ENCODE measurements at regions not wholly inside any gene's neighbourhood (a gene's known extent, or its start where the extent isn't known, plus 50 kb on each side); places are given as distances from the start of the nearest gene placed in this dataset.

DNA sequence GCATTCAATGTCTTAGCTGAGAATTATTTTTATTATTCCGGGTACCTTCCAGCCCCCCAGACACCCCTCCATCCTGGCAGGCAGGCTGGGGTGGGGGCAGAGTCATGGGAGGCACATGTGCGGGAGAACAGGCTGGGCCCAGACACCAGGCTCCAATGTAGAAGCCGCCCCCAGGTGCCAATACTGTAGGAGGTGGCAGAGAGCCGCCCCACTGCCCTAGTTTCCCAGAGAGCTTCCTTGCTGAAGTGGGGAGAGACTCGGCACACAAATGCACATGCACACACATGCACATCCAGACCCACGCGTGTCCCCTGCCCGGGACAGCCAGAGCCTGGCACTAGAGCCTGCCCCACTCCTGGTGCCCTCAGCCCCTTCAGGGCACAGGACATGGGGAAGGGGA is 98.4 kb upstream of the LINGO1 start:
- no peak for DNase-seq

DNA sequence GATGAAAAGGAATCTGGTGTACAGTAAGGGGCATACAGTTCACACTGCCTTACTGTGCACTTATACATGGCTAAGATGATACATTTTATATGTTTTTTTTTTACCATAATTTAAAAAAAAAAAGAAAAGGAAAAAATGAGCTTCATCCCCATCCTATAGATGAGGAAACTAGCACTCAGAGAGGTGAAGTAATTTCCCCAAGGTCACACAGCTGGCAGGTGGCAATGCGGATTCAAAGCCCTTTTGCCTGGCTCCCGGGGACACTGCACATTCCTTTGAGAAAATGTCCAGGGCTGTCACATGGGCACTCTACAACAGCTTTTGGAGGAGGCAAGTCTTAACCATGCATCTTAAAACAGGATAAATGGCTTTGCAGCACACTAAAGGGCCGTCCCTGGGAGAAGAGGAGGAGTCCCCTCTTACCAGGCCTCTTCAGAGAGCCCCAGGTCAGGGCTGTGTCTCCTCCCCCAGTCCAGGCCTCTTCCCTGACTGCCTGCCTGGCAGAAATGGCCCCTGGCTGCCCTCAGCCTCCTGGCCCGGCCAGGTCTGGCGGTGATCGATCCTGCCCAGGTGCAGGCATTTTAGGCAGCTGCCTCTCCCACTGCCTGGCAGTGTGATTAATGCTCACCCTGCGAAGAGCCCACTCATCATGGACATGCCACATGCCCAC is 95.1 kb upstream of the LINGO1 start:
- no peak for DNase-seq

DNA sequence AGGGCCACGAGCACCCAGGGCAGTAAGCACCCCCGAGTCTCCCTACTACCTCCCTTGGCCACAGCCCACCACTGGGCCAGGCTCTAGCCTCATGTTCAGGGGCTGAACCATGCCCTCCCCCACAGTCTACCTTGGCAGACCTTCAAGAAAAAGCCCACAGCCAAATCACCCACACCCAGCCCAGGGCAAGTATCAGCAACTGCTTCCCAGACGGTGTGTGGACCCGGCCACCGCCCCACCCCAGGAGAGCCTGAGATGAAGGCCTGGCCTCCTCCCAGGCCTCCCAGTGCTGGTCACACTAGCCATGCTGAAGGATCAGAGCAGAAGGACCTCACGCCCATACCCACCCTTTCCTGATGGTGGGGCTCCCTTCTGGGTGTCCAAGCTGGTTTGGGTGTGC is 92.0 kb upstream of the LINGO1 start:
- no peak for DNase-seq

DNA sequence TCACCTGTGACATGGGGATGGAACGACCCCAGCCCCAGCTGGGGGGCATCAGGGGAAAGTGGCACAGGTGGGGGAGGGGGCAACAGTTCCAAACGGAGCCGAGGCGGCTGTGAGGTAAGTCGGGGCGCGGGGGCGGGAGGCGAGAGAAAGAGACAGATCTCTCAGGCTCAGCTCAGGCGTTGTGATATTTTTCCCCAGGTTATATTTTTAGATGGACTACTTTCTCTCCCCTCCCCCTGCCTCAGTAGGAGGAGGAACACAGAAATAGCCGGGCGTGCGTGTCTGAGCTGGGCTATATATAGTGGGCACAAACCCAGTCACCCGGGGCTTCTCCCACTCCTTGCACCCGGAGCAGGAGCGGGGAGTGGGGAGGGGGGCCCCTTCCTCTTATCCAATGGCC is 91.0 kb upstream of the LINGO1 start:
- DNase-seq, result no peak

GRCh38 chr15:77722759-77723460 is 90.2 kb upstream of the LINGO1 start:
- DNase-seq, result no peak

DNA sequence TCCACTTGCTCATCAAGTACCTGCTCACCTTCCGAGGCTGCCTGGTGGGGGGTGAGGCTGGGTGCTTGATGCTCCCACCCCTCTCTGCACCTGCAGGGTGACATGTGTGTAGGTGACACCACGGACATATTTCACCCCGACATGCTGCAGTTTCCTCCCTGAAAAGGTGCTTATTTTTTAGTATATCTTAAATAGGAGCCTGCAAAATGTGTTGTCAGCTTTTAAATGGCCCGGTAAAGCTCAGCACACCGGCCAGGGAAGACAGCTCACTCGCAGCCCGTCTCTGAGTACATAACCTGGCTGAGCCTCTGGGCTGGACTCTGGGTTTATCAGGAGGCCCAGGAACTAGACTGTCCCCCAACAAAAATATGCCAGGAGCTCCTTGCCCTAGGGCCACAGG is 89.3 kb upstream of the LINGO1 start:
- DNase-seq, result no peak

DNA sequence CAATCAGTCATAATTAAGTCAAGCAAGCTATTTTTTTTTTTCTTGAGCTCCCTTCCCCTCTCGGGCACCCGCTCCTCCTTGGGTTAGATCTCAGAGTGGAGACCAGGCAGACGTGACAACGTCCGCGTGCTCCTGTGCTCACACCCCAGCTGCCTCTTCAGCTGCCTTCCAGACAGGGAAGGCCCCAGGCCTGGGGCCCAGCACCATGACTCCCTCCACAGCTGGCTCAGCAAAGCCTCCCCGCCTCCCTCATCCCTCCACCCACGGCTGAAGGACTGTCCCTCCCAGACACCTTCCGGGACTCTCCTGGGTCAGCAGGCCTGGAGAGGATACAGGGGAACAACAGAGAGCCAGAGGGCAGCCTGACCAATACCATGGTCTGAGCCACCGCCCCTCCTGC is 87.9 kb upstream of the LINGO1 start:
- DNase-seq, result no peak

DNA sequence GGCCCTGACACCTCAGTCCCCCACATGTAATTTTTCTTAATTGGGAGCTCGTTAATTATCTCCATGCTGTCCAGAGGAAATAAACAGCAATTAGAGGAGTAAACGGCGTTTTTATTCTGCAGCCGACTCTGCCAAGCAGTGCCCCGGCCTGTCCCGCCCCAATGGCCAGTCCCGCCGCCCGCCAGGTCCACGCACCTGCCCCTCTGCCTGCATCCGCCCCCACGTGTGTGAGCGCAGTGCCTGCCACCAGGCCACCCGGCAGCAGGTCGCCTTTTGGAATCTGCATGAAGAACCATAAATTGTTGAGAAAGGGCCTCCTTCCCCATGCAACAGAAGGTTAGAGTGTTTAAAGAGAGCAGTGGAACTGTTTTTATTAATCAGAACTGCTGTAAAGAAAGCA is 87.5 kb upstream of the LINGO1 start:
- DNase-seq, result no peak

DNA sequence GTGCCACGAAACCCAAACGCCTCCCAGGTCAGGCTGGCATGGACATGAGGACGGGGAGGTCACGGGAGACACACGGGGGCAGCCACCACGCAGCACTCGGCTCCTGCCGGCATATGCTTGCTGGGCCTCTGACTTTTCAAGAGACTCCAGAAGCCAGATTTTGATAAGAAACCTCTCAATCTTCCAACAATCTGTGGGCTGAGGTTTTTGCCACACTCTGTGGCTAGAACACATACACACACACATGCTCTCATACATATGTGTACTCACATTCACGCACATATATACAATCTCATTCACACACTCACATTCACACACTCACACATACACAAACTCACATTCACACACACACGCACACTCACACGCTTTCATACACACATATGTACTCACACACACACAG is 86.7 kb upstream of the LINGO1 start:
- no peak for DNase-seq

DNA sequence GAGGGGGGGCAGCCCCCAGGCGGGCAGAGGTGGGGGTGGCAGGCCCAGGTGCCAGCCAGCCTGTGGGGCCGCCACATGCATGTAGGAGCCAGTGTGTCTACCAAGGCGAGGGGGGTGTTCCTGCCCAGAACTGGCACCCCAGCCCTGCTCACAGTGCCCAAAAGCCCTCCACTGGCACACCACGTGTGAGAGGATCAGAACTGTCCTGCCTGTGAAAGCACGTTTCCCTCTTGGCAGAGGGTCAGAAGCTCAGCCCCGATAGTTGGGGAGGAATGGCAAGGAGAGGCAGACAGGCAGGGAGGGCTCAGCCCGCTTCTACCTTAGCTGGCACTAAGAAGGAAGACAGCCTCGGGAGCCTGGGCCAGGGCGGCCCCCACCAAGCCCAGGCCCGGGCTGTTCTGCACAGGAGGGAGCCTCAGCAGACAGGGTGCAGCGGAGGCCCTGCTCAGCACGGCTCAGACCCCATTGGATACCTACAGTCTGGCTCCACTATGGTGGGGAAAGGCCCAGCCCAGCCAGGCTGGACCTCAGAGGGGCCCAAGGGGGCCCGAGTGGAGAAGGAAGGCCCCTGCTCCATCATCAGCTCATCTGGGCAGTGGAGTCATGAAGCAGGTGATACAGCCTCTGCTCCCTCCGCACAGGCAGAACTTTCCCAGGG is 84.8 kb upstream of the LINGO1 start:
- no peak for DNase-seq

DNA sequence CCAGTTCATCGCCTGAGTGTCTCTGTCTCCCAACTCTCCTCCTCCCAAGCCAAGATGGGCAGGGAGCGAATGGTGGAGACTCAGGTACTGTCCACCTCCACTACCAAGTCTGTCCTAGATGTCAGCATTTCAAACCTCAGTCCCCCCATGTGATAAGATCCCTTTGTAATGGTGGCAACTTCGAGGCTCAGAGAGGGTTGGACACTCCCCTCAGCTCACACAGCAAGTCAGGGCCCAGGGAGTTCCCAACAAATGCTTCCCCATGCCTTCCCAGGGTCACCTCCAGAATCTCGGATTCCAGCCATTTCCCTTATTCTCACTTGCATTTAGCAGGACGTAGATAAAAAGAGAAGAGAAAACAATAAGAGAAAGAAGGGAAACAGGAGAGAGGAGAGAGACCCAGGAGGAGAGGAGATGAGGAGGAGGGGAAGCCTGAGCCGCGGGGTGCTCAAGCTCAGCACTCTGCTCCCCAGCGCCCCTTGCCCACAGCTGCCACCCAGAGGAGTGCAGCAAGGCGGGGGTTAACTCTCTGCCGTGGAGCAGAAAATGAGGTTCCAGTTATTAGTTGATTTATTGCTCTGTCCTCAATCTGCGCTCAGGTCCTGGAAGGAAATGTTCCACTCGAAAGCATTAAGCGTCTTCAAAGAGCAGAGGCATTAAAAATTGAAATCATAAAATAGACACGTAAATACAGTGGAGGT is 84.1 kb upstream of the LINGO1 start:
- no peak for DNase-seq

GRCh38 chr15:77715860-77716259 is 83.1 kb upstream of the LINGO1 start:
- DNase-seq, result no peak

GRCh38 chr15:77715051-77715450 is 82.3 kb upstream of the LINGO1 start:
- no peak for DNase-seq

GRCh38 chr15:77714555-77714954 is 81.8 kb upstream of the LINGO1 start:
- DNase-seq, result no peak

- no peak for DNase-seq
Observed at GRCh38 chr15:77714023-77714422, 81.3 kb upstream of the LINGO1 start.

DNA sequence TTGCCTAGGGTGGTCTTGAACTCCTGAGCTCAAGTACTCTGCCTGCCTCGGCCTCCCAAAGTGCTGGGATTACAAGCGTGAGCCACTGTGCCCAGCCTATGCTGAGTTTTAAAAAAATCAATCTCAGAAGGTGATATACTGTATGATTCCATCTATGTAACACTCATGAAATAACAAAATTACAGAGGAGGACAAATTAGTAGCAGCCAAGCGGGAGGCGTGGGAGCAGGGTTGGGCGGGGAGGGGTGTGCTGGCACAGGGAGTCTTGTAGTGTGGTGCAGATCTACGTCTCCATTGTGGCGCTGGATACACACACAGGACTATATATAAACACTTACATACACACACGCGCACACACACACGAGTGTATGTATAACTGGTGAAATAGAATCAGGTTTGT is 80.6 kb upstream of the LINGO1 start:
- no peak for DNase-seq

- no peak for DNase-seq
Observed at GRCh38 chr15:77712438-77712837, 79.7 kb upstream of the LINGO1 start.

GRCh38 chr15:77710637-77711036 is 77.9 kb upstream of the LINGO1 start:
- no peak for DNase-seq

GRCh38 chr15:77710206-77710605 is 77.5 kb upstream of the LINGO1 start:
- no peak for DNase-seq

- no peak for DNase-seq
Observed at GRCh38 chr15:77709135-77709886, 76.6 kb upstream of the LINGO1 start.

GRCh38 chr15:77706482-77707244 is 74.0 kb upstream of the LINGO1 start:
- DNase-seq, result no peak

All from activated CD4-positive, CD25-positive, alpha-beta regulatory T cell treated with anti-CD3 and anti-CD28 coated beads, Interleukin-2, amount 50 U/mL, for 72 hours (primary cell).